Left cardiac atrium (tissue), 4 donors: ENCODE measurements at regions not wholly inside any gene's neighbourhood (a gene's known extent, or its start where the extent isn't known, plus 50 kb on each side); places are given as distances from the start of the nearest gene placed in this dataset.
"Not testable (repeated sequence)": the region's sequence is repeated elsewhere in the genome, so short reads cannot be mapped to it uniquely, and the experiment has no call there.

ENCODE experiments used
- ATAC-seq, 2 donors: fragments of 200-7000 bp; cut with Tn5 transposase; one replicate each; pipeline ENCODE4 v1.9.1; 2020; ENCODE audit warnings: mild to moderate bottlenecking in 2 of 2, moderate library complexity in 2 of 2
- DNase-seq: peaks from one replicate; pipeline ENCODE4 v3.0.0-alpha.2; 2020
- intact Hi-C, 2 donors: fragments of 100-400 bp; cut with DNase I; formaldehyde crosslinking; loops; one replicate each; pipeline versions ENCODE4 v1.14.1 to v1.15.1; 2022 to 2023
- donor health status: DM: no; HTN: yes; CAD: no.
- donor health status: DM: no; HTN: yes; CAD: no; lungs with severe emphysema.
- donor health status: DM: yes; HTN: yes; CAD: no.
- donor health status: Dilated cardiomyopathy.

GRCh38 chr9:31032206-31032605, 1352.2 kb upstream of the ACO1 start:
- DNase-seq (no peak), ATAC-seq (no peak)
- intact Hi-C loops = no loop called here

- DNase-seq (no peak), ATAC-seq (no peak)
- intact Hi-C loops = no loop called here
Measured at GRCh38 chr9:31034311-31034710, 1350.1 kb upstream of the ACO1 start.

GRCh38 chr9:31040564-31040963, 1343.9 kb upstream of the ACO1 start:
- intact Hi-C loops = no loop called here
- ATAC-seq = no peak
- no peak for DNase-seq

GRCh38 chr9:31045810-31046209, 1338.6 kb upstream of the ACO1 start:
- DNase-seq (no peak), ATAC-seq (no peak)
- intact Hi-C loops = no loop called here

GRCh38 chr9:31061592-31061991, 1322.9 kb upstream of the ACO1 start:
- DNase-seq, ATAC-seq, intact Hi-C loops: not testable (repeated sequence)

- no peak for DNase-seq
- intact Hi-C loops = no loop called here
Measured at GRCh38 chr9:31065691-31066090, 1318.8 kb upstream of the ACO1 start.

GRCh38 chr9:31067418-31067817, 1317.0 kb upstream of the ACO1 start:
- no peak for ATAC-seq
- DNase-seq = no peak
- intact Hi-C loops = no loop called here

More at GRCh38 chr9:31065691-31066090, 1318.8 kb upstream of the ACO1 start:
- ATAC-seq = no peak

- intact Hi-C loops = no loop called here
- ATAC-seq (no peak), DNase-seq (no peak)
Measured at GRCh38 chr9:31071606-31072286, 1312.7 kb upstream of the ACO1 start.

GRCh38 chr9:31078175-31078574, 1306.3 kb upstream of the ACO1 start:
- no peak for ATAC-seq
- DNase-seq = no peak
- intact Hi-C loops = no loop called here

- no peak for ATAC-seq
- intact Hi-C loops = no loop called here
- no peak for DNase-seq
Measured at GRCh38 chr9:31084350-31084749, 1300.1 kb upstream of the ACO1 start.

- no peak for DNase-seq
- intact Hi-C loops = no loop called here
- no peak for ATAC-seq
Measured at GRCh38 chr9:31089549-31090221, 1294.8 kb upstream of the ACO1 start.

GRCh38 chr9:31100311-31100710, 1284.1 kb upstream of the ACO1 start:
- ATAC-seq (no peak), DNase-seq (no peak)
- intact Hi-C loops = no loop called here

GRCh38 chr9:31103836-31104235, 1280.6 kb upstream of the ACO1 start:
- ATAC-seq (no peak), DNase-seq (no peak)
- intact Hi-C loops = no loop called here

- ATAC-seq = no peak
- intact Hi-C loops = no loop called here
Measured at GRCh38 chr9:31104249-31104648, 1280.2 kb upstream of the ACO1 start.

GRCh38 chr9:31112491-31112890, 1272.0 kb upstream of the ACO1 start:
- no peak for ATAC-seq
- no peak for DNase-seq
- intact Hi-C loops = loop anchor here in 1 of 2 donors (10.0 kb wide), 1 partner anchor 1142 kb away; no protein-coding TSS in a partner anchor

More at GRCh38 chr9:31104249-31104648, 1280.2 kb upstream of the ACO1 start:
- no peak for DNase-seq

- ATAC-seq (no peak), DNase-seq (no peak)
- intact Hi-C loops = loop anchor here in 1 of 2 donors (10.0 kb wide), 1 partner anchor 1140 kb away; no protein-coding TSS in a partner anchor
Measured at GRCh38 chr9:31114346-31114745, 1270.1 kb upstream of the ACO1 start.

GRCh38 chr9:31119890-31120454, 1264.5 kb upstream of the ACO1 start:
- intact Hi-C loops = loop anchor here (5.0 to 10.0 kb wide), 3 partner anchors 675 to 1135 kb away; no protein-coding TSS in a partner anchor
- DNase-seq = no peak
- peak; percentile 63 to 70 for ATAC-seq

- intact Hi-C loops = loop anchor here (5.0 to 10.0 kb wide), 2 partner anchors 670 to 678 kb away; no protein-coding TSS in a partner anchor
- peak in 1 of 2 donors; percentile 55 for ATAC-seq
- no peak for DNase-seq
Measured at GRCh38 chr9:31124389-31124788, 1260.1 kb upstream of the ACO1 start.

- no peak for ATAC-seq
- intact Hi-C loops = loop anchor here in 1 of 2 donors (10.0 kb wide), 1 partner anchor 59 kb away; no protein-coding TSS in a partner anchor
- DNase-seq = no peak
Measured at GRCh38 chr9:31135567-31135966, 1248.9 kb upstream of the ACO1 start.

- DNase-seq = no peak
- intact Hi-C loops = loop anchor here in 1 of 2 donors (10.0 kb wide), 1 partner anchor 58 kb away; no protein-coding TSS in a partner anchor
- no peak for ATAC-seq
Measured at GRCh38 chr9:31136524-31136923, 1247.9 kb upstream of the ACO1 start.
